GM21717 (cell line): ENCODE measurements at regions not wholly inside any gene's neighbourhood (a gene's known extent, or its start where the extent isn't known, plus 50 kb on each side); places are given as distances from the start of the nearest gene placed in this dataset.
"Not testable (repeated sequence)": the region's sequence is repeated elsewhere in the genome, so short reads cannot be mapped to it uniquely, and the experiment has no call there.

Source experiments
- ATAC-seq: cut with Tn5 transposase; IDR thresholded peaks from one replicate; pipeline ENCODE4 v1.9.1; 2021; ENCODE audit warnings: mild to moderate bottlenecking, moderate library complexity; ENCODE audit not compliant: unreplicated experiment

DNA sequence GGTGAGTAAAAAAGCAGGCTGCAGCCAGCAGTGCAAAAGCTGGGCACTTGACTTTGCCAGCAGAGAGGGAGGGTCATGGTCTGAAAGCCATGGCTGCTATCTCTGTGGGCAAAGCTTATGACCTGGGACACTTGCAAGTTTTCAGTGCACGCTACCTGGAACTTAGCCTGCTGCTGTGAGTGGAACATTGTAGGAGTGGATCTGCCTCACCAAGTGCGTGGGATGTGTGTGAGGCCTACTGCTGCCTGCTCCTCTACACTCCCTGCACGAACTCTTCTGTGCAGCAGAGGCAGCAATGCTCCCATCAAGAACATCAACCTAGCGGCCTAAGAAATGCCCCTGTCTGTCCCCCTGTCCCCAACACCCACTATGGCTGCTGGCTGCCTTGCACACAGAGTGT is 344.1 kb upstream of the REG3G start:
- ATAC-seq: no peak

DNA sequence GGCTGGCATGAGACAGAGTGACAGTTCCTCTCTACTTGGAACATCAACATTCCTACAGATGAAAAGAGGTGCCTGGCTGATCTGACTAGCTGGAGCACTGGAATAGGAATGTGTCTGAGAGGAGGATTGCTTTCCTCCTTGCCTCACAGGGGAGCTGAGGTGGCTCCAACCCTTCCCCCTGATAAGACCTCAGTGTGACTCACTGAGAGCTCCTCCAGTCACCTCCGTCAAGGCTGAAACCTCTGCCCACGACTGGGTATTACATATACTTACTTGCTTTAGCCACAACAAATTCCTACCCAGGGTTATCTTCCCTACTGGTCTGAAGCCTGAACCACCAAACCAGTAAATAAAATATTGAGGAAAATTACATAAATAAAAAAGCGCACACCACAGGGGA is 342.7 kb upstream of the REG3G start:
- ATAC-seq: no peak

DNA sequence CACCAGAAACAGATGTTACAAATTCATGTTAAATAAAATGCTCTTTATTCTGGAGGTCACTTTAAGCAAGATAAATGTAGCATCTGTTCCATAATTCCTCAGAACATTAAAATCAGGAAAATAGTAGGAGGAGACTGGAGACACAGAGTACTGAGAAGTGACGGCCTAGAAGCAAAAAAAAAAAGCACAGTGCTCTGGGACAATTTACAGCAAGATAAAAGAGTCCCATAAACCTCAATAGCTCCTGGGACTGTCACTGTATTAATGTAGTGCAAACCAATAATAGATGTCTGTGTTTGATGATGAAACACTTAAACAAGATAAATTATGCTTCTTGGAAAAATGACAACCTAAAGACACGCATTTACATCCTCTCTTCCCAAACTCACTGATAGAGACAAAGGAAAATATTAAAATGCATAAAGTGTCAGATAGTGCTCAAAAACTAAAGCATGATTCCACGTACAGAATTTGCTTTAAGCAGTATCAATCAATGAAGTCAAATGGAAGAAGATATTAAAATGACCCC is 338.8 kb upstream of the REG3G start:
- ATAC-seq: no peak

DNA sequence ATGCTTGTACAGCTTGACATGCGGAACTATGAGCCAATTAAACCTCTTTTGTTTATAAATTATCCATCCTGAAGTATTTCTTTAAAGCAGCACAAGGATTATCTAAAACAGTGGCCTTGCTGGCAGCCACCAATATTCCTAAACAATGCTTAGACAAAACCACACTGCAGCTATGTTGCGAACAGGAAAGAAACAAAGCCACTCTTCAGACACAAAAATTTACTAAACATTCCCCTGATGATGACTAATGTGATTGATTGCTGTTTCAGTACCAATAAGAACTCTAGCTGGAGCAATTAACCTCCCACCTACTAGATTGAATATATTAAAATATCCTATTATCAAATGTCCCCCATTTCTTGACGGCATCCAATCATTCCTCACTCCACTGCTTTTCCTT is 325.8 kb upstream of the REG3G start:
- no peak for ATAC-seq

DNA sequence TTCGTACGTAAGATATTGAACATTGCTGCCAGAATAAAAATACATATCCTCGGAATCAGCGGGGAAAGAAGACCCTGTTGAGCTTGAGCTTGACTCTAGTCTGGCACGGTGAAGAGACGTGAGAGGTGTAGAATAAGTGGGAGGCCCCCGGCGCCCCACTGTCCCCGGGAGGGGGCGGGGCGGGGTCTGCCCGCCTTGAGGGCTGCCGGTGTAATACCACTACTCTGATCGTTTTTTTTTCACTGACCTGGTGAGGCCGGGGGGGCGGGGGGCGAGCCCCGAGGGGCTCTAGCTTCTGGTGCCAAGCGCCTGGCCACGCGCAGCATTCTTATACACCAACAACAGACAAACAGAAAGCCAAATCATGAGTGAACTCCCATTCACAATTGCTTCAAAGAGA is 324.0 kb upstream of the REG3G start:
- ATAC-seq: no peak

- ATAC-seq: no peak
Observed at GRCh38 chr2:78707776-78708386, 317.6 kb upstream of the REG3G start.

- no peak for ATAC-seq
Observed at GRCh38 chr2:78710632-78711375, 314.7 kb upstream of the REG3G start.

- ATAC-seq: no peak
Observed at GRCh38 chr2:78715293-78715692, 310.2 kb upstream of the REG3G start.

DNA sequence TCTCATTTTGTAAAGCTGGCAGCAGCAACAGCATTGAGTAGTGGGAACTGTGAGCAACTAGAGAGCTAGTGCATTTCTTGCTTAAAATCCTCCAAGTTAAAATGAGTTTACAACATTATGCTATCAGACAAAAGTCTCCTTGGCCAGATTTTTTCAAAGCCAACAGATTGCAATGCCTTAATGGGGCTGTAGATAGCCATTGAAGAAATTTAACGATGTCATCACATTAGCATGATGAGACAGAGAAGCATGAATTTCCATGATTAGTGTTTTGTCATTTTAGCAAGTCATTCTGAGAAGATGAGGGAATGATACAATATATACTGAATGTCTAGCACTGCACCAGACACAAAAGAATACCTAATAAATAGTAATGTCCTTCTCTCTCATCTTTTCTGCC is 307.5 kb upstream of the REG3G start:
- no peak for ATAC-seq

GRCh38 chr2:78718473-78718872 is 307.0 kb upstream of the REG3G start:
- no peak for ATAC-seq

DNA sequence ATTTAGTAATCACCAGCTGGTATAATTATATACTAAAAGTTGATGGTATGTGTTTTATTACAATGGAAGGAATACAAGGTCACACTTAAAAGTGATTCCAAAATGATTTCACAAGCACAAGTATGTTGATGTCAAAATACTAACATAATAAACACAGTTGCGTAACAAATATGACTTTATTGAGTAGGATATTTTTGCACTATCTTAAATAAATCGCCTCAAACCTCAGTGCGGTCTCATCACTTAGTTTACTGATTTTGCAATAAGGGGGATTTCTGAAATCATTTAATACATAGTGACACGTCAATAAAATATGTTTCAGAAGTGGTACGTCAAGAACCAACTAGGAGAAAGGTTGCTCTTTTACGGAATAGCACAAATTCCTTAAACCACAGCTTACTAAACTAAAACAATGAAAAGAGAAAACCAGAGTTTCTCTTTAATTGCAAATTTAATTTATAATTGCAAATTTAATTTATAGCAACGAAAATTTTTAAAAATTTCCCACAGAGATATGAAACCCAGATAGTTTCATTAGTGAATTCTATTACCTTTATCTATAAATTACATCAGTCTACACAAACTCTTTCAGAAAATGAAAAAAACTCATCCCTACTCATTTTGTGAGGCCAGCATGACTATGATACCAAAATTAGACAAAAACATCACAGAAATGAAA is 304.0 kb upstream of the REG3G start:
- no peak for ATAC-seq

GRCh38 chr2:78734221-78734620 is 291.3 kb upstream of the REG3G start:
- no peak for ATAC-seq

DNA sequence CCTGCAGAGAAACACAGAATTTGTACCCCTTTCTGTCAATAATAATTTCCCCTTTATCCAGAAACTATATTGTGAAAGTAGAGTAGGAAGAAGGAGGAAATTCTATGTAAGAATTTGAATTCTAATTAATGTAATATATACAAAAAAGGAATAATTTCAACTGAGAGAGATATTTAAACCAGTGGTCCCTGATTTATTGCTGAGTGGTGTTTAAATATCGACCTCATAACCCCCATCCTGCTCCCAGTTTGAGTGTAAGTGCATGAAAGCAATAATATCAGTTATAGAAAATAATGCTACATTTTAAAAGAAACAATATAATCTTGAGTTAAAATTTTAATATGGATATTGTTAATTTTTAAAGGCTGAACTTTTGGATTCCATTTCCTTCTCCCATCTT is 286.2 kb upstream of the REG3G start:
- no peak for ATAC-seq

GRCh38 chr2:78749638-78750037 is 275.9 kb upstream of the REG3G start:
- ATAC-seq: no peak

GRCh38 chr2:78750219-78750618 is 275.3 kb upstream of the REG3G start:
- no peak for ATAC-seq

GRCh38 chr2:78754930-78755329 is 270.6 kb upstream of the REG3G start:
- ATAC-seq: no peak

DNA sequence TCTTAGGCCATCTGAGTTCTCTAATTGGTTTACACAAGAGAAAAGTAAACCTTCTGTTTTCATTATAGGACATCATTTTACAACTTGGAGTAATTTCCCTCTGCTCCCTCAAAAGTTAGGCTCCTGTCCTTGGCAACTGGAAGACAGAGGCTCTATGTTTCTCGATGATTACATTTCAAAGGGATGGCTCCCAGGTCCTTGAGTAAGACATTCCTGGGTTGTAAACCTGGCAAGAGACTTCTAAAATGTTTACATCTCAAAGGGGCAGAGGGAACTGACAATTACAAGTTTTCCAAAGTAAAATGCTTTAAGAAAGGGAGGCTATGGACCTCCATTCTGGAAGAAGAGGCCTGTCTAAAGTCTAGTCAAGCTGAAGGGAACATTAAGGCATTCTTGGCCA is 268.3 kb upstream of the REG3G start:
- no peak for ATAC-seq

DNA sequence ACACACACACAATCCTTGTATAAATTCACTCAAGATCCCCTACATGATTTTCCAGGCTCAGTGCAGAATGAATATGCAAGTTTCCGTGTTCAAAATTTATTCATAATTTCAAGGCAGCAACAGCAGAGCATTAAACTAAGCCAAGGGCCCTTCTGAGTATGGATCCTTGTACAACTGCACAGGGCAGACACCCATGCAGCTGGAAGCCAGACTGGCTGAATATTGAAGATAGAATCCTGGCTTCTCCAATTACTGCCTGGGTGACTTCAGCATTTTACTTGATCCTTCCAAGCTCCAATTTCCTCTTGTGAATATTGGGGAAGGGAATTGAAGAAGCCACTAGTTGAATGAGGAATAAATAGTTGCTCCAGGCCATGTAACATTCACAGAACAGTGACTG is 267.9 kb upstream of the REG3G start:
- no peak for ATAC-seq

- ATAC-seq: not testable (repeated sequence)
Observed at GRCh38 chr2:78758765-78759164, 266.7 kb upstream of the REG3G start.

DNA sequence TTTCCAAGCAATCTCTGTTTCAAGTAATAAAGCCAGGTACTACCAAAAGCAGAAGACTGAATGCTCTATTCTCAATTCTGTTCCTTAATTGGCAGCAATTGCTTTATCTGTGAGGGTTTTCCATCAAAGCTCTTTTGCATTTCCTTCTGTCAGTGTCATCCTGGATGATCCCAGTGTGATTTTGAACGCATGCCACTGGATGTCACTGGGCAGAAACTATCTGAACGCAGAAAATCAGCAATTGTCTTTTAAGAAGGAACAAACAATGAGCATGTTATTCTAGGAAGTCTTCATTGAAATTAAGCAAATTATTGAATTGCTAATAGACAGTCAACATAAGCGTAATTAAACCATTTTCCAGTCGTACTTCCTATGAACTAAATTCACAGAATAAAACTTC is 259.0 kb upstream of the REG3G start:
- no peak for ATAC-seq

GRCh38 chr2:78768016-78768415 is 257.5 kb upstream of the REG3G start:
- ATAC-seq: no peak

GRCh38 chr2:78775291-78775690 is 250.2 kb upstream of the REG3G start:
- no peak for ATAC-seq
